NCI-H2227 treated with DMSO at 0.1 percent for 48 hours (cell line): ENCODE measurements at regions not wholly inside any gene's neighbourhood (a gene's known extent, or its start where the extent isn't known, plus 50 kb on each side); places are given as distances from the start of the nearest gene placed in this dataset.

ENCODE experiments used
- DNase-seq: peaks from one replicate; lab custom pipeline; 2025; lab: John Stamatoyannopoulos, UW

DNA sequence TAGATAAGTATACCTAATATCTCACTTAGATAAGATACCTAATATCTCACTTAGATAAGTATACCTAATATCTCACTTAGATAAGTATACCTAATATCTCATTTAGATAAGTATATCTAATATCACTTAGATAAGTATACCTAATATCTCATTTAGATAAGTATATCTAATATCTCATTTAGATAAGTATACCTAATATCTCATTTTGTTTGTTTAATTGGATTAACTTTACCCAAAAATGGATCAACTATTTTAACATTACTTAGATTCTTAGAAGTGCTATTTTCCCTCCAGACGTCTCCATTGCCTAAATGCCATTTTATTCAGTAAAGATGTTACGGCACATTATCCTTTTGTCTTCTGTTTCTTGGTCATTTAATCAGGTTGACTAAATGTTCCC lies 346.4 kb downstream of the CHRM3 start:
- no peak for DNase-seq

DNA sequence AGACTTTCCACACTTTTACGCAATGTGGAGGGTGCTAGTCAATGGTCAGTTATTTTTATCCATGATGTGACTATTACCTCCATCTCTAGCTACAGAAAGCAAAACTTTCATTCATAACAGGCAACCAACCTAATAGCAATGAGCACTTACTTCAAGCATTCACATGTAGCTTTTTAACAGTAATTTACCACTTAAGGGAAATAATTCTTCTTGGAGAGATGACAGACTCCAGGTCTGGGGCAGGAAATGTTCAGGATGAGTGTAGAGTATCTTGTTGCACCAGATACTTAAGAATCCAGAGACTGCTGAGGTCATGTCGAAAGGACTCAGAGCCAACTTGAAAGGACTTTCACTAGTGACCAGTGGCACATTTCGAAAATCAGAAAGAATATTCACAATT lies 347.6 kb downstream of the CHRM3 start:
- DNase-seq: peak; percentile 58

DNA sequence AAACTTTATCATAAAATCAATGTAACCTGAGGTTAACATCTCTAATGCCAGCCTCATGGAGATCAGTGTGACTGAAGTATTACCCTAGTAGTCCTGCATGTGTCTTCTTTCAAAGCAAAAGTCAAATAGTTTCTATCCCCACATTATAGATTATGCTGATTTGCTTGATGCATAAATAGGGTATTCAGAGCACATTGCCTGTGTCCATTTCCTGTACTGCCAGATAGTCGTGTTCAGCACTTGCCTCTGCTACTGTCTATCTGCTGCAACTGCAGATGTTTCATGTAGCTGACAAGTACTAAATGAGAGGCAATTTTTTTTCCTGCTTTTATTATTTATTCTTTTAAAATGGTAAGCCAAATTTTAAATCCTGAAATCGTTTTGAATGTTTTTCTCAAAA lies 348.7 kb downstream of the CHRM3 start:
- DNase-seq: no peak

DNA sequence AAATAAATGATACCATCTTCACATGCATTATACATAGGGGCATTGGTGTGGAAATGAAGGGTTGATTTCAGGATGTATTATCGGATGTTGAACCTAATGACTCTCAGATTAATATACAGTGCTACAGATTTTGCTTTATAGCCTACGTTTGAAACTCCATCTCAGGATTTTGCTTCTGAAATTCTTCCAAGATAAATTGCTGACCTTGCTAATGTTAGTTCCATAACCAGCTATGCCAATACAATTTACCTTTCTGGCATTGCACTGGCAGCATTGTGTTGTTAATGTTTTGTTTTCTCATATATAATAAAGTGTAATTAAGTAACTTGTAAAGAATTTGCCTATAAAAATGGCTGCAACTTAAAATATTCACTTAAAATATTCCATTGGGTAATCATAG lies 350.1 kb downstream of the CHRM3 start:
- DNase-seq: no peak

DNA sequence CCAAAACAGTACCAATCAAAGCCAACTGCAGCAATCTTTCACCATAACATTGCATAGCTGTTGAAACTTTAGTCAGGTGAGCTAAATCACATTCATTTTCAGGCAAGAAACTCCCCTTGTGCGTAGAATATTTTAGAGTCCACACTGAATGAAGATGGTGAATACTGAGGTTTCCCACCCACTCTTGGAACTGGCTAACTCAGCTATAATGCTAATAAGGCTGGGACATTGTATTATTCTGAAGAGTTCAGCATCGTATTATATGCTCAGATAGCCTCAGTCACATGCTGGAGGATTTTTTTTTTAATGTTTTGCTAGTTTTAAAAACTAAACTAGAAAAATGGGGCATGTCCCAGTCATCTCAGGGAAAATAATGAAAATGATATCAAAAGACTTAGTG lies 352.3 kb upstream of the FMN2 start:
- DNase-seq: no peak

DNA sequence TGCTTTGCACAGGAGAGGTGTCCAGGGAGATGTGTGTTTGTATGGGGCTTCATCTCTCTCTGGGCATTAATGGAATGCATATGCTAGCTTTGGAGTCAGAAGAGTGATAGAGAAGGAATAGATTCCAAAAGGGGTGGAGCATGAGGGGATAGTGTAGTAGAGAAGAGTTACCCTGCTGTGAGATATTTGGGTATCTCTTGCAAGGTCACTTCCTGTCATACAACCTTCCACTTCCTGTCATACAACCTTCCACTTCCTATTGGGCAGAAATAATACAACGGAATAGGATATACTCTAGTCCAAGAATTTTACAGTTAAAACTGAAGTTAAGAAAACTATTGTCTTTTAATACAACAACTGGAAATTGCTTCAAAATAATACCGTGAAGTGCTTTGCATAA lies 351.8 kb upstream of the FMN2 start:
- no peak for DNase-seq

DNA sequence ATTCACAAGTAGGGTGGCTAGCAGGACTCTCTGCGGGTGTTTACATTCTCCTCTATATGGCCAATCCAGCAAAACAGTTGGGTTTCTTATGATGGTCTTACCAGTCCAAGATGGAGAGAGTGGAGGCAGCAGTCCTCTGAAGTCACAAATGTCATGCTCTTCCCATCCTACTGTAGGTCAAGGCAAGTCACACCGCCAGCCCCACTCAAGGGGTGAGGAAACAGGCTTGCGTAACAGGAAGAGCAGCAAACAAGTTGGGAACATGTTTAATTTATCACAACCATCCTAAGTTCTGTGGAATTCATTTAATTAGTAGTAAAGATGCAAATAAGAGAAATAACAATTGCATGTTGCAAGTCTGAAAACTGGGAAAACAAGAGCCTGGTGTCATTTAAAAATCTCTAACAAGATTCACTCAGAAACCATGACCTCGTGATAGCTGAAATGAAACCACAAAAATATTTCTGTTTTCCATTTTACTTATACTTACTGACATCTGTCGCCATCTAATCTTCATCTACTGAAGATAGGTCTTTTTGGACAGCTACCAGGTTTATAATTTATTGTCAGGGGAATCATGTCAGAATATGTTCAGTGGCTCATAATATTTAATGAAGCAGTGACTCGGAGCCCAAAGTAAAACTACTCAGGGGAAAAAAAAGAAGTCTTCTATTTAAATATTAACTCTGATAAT lies 349.1 kb upstream of the FMN2 start:
- no peak for DNase-seq

DNA sequence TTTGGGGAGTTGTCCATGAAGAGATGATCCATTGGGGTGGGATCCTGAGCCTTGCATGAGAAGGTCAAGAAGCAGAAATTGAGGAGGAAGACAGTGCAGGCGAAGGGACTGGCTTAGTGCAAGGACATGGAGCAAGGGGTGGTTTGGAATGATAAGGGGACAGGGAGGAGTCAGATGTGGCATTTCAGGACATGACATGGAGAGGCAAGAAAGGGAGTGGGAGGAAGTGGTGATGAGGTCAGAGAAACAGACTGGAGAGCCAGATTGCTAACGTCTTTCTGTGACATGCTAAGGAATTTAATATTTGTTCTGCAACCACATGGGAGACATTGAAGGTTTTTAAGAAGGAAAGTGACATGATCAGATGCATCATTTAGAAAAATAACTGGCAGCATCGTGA lies 346.8 kb upstream of the FMN2 start:
- DNase-seq: no peak

DNA sequence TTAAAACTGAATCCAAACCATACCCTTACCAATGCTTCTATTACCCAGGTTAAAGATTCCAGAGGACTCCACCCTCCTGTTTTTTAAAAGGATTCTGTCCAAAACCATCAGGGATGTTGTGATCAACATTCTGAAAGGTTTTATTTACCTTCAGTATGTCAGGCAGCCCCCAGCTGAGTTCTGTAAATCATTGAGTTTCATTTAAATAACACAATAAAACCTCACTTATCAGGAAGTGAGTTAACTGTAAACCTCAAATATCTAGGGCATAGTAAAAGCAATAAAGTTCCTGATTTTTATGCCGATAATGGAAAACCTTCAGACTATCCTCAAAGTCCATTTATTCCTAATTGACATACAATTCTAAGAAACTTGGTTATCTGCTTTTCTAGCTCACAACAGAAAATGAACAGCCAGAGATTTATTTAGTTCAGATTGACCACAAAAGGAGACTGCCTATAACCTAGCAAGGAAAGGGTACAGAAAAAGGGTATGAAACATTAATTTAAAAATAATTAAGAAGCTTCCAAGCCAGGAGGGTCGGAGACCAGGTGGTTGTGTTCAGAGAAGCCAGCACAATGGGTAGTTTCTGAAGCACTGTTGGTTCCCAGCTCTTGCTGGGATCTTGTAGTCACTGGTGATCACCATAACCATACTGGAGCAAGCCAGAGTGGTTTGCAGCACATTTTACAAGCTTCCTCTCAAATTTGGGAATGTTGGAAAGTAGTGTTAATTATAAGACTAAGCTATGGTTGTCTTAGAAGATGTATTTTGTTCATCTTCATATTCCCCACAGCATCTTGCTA lies 336.4 kb upstream of the FMN2 start:
- no peak for DNase-seq

DNA sequence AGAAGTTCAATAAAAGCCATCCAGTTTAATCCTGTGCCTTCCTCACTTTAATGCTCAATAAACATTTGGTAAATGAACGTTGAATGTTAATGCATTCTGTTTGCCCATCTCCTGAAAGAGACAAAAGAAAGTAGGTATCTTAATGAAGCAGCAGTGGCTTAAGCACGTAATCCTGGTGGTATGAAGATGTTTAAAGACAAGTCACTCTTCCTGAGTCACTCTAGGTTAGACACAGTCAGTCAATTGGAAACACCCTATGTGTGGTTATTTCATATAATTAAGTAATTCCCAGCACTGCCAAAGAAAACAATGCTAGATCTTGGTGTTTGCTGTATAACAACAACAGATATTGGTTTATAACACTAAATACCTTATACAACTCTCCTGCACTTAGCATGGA lies 334.0 kb upstream of the FMN2 start:
- DNase-seq: no peak

DNA sequence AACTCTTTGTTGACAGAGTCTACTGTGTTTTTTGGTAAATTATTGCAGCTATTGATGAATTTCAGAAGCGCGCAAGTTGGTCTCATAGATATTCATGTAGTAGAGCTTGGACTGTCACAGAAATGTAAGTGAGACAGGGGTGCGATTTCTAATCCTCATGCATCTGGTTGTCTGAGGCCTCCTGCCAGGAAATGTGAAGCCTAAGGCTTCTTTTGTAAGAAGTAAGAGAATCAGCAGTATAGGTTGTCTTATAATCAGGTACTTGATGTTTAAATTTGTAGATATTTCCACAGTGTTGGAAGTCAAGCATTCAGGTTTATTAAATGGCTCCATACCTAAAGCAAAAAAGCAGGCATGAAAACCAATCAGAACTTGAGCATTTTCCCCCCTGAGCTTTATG lies 332.9 kb upstream of the FMN2 start:
- no peak for DNase-seq

DNA sequence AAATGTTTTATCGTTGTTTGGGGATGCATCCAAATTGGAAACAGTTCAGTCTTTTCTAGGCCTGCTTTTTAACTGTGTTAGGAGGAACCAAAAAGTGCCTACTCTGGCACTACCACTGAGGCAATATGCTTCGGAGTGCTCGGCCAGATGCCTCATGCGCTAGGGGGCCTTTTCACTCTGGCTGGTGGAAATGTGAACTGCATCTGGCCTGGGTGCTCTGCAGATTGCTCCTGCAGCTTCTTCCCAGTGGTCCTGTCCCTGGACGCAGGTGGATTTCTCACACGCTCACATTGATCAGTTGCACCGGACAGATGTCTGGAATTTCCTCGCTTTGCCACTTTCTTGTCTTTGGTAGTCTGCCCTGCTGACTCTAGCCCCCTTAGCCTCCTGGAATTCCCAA lies 330.2 kb upstream of the FMN2 start:
- no peak for DNase-seq

DNA sequence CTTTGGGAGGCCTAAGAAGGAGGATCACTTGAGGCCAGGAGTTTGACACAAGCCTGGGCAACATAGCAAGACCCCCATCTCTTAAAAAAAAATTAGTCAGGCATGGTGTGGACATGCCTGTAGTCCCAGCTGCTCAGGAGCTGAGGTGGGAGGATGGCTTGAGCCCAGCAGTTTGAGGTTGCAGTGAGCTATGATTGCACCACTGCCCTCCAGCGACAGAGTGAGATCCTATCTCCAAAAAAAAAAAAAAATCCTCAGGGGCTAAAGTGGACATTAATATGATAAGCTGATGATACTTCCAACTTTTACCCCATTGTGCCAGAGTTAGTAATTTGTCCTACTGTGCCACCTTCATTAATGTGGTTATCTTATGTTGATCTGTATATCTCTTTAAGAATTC lies 327.8 kb upstream of the FMN2 start:
- no peak for DNase-seq

DNA sequence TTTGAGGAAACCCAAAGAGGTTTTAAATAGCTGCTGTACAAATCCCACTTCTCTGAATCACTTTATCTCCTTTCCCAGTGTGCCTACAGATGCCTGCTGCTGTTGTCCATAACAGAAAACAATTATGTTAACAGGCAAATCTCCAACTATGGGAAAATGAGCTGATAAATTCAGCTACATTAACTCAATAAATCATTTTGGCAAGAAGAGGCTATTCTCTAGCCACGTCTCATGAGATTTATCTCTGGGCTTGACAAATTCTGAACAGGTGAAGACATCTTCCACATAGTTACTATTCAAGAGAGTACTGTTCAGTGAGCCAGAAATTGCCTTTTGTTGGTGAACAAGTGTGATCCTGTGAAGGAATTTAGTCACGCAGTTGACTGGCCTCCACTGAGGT lies 327.1 kb upstream of the FMN2 start:
- no peak for DNase-seq

DNA sequence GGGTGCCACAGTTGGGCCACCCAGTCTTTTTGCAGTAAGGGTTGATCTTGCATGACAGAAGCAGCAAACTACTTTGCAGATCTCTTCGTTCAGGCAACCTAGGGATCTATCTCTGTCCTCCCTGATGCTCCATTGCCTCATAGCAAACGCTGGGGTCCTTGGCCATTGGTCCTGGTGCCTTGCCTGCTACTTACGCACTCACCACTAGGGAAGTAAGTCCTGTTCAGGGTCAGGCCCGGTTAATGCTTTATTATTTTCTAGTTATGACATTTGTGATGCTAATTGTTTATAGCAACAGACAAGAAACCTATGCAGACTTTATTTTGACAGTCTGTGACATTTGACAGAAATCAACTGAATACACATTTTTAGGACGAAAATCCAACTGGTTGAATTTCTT lies 326.5 kb upstream of the FMN2 start:
- no peak for DNase-seq

DNA sequence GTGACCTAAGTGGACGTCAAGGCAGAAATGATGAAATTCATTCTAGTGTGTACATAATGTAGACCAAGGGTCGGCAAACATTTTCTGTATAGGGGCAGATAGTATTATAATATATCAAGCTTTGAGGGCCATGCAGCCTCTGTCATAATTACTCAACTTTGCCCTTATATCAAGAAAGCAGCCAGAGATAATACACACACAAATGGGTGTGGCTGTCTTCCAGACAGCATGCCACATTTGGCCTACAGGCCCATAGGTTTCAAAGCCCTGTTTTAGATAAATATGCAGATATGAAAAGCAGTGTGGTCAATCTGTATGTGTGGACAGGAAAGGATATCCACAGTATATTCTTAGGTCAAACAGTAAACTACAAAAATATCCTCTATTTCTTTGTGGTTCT lies 320.1 kb upstream of the FMN2 start:
- no peak for DNase-seq

DNA sequence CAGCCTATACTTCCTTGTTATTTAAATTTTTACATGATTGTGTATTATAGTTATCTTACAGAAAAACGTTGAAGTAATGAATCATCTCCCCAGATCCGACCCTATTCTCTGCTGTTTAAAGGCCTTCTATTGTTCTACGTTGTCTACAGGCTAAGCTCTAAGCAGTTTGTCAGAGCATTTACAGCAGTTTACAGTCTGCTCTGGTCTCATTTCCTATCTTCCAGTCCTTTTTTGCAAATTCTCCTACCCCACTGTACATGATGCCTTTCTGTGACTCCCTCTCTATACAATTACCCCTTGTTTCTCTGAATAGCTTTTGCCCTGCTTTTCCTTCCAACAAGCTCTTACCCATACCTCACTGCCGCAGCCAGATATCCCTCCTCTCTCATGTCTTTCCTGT lies 319.2 kb upstream of the FMN2 start:
- no peak for DNase-seq

DNA sequence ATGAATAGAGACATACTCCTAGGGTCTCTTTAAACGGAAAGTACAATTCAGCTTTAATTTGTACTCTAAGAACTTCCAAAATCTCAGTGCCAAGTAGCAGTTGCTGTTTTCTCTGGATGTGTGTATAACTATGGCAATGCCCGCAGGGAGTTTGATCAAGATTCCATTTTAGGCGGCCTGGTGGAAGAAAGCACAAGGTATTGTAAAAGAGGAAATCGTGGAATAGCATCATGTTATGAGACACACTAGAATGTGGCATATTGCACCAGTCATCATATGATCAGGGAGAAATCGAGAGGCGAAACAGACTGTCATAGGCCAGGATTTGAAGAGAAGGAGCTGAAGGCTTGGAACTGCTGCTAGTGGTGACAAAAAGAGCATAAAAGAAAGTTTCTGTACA lies 316.2 kb upstream of the FMN2 start:
- DNase-seq: no peak

DNA sequence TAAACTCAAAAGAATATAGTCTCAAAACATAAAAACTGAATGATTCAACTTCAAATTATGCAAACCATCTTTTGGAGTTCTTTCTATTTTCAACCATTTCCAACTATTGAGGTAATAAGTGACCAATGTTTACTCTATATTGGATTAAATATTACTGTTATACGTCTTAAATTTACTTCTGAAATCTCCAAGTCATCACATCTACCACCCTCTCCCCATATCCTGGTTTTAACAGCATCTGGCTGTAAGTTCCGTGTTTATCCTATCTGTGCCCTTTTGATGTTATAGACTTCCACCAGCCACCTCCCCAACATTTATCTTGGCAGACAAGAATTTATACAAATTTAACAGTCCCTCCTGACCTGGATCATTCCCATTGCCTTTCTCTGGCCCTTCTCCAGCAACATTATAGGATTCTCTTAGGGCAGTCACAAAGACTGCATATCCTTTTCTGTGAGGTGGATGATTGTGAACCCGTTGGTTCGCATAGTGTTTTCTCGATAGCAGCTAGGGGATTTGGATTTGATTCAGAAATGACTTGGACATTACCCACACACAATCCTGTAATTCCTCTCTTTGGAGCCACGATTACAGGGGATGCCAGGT lies 313.4 kb upstream of the FMN2 start:
- no peak for DNase-seq

DNA sequence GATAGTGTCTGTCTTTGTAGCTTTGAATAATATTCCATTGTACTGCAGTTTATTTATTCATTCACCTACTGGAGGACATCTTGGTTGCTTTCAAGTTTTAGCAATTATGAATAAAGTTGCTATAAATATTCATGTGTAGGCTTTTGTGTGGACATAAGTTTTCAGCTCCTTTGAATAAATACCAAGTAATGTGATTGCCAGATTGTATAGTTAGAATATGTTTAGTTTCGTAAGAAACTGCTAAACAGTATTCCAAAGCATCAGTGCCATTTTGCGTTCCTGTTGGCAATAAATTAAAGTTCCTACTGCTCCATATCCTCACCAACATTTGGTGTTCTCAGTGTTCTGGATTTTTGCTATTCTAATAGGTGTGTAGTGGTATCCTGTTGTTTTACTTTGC lies 311.7 kb upstream of the FMN2 start:
- no peak for DNase-seq

DNA sequence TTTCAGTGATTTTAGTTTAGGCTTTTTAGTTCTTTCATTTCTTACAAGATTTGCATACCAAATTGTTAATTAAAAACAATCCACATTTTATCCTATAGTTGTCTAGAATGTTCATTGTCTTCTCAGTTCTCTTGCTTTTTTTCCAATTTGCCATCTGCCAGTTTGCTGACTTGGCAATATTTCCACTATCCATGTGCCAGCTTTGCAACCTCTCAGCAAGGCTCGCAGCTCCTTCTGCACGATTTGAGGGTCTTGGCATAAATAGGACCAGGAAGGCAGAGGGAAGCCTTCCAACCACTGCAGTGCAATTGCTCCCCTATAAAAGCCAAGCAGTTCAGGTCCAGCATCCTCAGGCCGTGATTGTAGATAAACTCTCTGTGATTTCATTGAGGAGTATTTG lies 306.8 kb upstream of the FMN2 start:
- no peak for DNase-seq

DNA sequence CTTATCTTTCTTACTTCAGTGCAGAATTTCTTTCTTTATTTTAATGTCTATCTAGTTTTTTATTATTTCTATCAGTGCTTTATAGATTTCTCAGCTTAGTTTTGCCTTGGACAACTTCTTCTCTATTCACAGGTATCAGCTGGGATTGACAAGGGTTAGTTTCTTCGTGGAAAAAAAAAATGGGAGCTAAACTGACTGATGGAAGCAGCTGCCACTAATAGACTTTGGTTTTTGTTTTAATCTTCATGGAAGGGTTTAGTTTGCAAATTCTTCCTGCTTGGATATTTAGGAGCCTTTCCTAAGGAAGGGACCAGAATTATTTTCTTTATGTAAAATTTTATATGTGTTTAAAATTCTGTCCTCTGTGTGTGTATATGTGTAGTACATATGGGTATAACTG lies 306.1 kb upstream of the FMN2 start:
- no peak for DNase-seq

DNA sequence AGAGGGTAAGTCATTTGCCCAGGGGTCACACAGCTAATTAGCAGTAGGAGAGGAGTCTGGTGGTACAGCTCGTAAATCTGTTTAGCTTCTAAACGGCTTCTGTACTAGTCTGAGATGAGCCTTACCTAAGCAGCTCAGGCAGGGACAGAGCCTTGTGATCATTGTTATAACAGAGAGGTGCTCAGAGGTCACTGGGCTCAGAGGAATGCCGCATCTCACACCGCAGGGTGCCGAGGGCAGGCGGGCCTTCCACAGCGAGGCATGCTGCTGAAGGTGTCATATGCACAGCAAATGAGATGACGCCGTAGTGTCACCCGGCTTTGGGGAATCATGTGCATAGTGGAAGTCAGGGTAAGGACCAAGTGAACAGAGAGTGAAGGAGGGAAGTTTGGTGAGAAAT lies 305.2 kb upstream of the FMN2 start:
- no peak for DNase-seq

DNA sequence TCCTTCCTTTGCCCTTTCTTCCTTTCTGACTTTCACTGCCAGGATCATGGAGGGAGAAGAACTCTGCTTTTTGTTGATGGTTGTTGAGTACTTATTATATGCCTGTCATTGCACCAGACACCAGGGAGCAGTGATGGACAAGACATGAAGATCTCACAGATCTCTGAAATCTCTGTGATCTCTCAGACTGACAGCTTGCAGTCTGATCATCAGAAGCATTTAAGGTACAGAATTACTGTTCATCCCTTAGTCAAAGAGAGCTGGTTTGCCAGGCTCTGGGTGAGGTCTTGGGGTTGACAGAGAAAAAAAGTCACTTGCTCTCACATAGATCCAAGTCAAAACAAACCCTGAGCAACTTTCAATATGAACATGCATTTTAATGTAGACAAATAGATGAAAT lies 299.5 kb upstream of the FMN2 start:
- no peak for DNase-seq
